Activated T-cell treated with anti-CD3 and anti-CD28 coated beads, Interleukin-2, amount 50 U/mL, for 1 hour (primary cell): ENCODE measurements at regions not wholly inside any gene's neighbourhood (a gene's known extent, or its start where the extent isn't known, plus 50 kb on each side); places are given as distances from the start of the nearest gene placed in this dataset.

Experiments used
- DNase-seq: peaks from one replicate; pipeline ENCODE4 v3.0.0-alpha.2; 2020

DNA sequence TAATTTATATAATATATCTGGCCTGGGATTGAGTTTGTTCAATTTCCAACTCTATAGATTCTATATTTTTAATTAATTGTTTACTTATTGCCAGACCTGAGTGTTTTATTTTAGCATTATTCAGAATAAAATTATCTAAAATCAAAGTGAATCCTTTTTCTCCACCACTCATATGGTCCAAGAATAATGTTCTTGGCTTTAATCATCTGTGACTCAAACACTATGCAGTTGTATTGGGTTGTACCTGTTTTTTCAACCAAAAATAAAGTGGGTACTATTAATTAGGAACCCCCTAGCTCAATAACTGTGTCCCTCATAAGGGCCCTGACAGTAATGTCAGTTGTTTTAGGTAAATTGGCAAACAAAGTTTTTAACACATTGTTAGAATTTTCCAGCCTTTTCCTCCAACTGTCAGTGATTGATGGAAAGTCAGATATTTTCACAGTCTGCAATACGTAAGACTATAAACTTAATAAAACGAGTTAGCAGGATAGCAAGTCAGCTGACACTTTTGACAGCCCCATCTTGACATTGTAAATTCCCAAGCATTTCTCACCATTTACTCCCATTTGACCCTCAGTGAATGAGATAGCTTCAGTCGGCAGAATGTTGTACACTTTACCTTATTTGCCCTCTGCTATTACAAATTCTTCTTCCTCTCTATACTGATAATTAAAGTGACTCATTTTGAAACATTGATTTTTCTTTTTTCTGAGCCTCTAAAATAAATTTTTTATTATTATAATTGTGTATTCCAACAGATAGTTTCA lies 587.4 kb downstream of the METTL4 start:
- DNase-seq: no peak

DNA sequence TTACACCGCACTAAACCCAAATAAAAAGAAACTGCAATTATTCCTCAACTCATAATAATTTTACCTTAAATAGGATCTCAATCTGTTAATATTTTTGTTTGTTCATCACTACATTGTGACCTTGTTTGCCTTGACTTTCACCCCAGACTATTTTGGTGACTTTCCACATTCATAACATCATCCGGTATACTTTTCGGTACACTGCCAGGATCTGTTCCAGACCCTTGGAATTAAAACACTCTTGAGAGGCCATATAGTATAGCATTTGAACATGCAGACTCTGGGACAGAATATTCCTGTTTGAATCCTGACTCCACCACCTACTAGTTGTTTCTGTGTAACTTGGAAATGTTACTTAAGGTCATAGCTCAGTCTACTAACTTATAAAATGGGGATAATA lies 577.4 kb downstream of the METTL4 start:
- no peak for DNase-seq

GRCh38 chr18:1994471-1994870 lies 576.8 kb downstream of the METTL4 start:
- no peak for DNase-seq

GRCh38 chr18:1995041-1995612 lies 576.2 kb downstream of the METTL4 start:
- DNase-seq: no peak

GRCh38 chr18:1998121-1998520 lies 573.2 kb downstream of the METTL4 start:
- DNase-seq: no peak

DNA sequence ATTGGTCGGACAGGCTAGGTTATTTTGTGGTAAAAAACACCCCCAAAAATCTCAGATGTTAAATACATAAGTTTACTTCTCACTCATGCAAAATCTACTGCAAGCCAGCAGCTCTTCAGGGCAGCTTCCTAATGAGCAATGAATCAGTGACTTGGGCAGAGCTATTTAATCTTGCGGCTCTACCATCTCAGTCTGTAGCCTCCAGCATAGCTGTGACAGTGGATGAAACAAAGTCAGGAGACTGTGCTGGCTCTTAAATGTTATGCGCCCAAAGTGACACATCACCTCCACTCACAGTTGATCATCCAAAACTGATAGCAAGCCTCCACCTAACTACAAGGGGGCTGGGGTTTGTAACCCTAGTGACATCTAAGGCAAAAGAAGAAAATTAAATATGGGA lies 571.9 kb downstream of the METTL4 start:
- no peak for DNase-seq

DNA sequence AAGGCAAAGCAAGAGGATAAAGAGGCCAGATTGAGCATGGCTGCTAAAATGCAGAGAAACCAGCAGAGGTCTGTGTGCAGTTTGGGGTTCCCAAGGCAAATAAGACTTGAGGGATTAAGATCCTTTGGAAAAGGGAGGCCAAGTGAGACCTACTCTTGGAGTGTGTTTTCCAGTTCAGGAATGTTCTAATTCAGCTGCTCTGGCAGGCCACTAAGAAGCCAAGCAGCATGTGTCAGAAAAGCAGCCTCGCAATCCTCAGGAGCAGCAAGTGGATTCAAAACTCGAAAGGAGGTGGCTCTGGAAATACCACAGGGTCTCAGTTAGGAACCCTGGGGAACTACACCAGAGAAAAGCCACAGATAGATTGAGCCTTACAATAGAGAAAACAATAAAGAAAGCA lies 569.2 kb downstream of the METTL4 start:
- no peak for DNase-seq

DNA sequence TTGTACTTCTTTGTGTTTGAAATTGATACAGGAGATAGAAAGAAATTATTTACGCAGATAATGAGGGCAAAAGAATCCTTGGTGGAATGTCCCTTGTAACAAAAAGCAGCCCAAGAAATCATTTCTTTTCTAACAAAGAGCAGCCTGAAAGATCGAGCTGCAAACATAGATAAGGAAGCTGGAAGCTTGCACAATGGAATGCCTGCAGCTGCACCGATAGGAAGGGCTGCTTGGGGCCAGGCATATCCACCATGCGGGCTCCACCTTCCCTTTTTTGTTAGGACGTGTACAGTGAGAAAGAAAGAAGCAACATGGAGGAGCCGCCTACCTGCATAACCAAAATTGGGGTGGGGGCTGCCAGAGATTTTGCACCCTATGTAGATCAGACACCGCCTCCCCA lies 568.7 kb downstream of the METTL4 start:
- no peak for DNase-seq

GRCh38 chr18:2009942-2010697 lies 561.2 kb downstream of the METTL4 start:
- DNase-seq: no peak

DNA sequence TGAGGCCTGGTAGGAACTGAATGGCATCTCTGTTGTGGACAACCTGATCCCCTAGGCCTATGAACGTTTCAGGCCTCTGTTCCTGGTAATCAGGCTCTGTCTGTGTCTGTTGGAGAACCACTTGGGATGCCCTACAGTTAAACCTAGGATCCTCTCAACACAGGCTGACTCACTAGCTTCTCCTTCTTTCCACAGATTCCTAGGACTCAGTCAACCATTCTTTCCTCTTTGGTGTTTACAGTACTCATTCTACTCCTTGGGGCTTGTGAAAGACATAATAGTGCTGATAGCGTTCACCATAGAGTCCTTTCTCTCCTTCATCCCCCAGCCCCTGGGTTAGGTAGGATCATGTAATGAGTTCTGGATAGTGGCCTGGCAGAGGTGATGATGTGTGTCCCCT lies 544.3 kb downstream of the METTL4 start:
- DNase-seq: no peak

DNA sequence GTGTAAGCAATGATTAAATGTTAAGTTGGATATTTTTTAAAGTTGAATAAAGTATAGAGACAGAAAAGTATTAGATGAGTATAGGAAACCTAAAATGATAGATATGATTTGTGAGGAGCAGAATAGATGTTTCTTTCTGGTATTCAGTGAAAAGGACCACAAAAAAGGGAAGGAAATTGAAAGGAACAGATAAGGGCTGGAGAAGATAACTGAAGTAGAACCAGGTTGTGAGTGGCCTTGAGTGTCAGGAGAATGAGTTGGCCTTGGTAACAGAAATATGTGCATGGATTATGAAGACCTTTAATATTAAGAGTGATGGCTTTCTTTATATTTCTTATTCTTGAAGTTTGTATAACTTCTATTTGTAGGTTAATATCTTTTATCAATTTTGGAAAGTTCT lies 543.5 kb downstream of the METTL4 start:
- no peak for DNase-seq

DNA sequence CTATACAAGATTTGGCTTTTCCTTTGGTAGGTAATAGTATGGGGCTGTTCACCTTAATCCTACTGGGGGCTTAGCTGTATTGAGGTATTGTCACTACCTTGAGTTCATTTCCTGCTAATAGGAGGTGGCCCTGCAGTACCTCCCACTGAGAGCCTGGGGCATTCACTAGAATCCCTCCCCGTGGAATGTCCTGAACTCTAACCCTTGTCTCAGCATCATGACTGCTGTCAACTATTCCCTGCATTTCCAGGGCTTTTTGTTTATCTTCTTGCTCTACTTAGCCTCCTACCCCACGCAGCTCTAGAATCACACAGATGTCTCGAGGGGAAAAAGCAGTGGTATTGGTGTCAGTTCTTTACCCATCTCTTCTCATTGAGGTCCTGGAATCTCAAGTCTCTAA lies 542.3 kb downstream of the METTL4 start:
- DNase-seq: no peak

GRCh38 chr18:2030647-2031046 lies 540.7 kb downstream of the METTL4 start:
- DNase-seq: no peak

DNA sequence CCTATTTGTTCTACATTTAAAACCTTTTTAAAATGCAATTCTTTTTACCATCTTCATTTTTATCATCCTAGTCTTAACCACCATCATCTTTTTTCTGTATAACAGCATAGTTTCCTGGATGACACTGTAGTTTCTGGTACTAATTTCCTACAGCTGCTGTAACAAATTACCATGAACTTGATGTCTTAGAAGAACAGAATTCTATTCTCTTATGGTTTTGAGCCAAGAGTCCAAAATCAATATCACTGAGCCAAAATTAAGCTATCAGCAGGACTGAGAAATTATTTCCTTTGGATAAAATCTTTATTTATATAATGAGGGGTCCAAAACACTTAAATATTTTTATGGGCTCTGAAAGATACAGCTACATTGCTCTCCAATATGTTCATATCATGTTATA lies 539.3 kb downstream of the METTL4 start:
- DNase-seq: no peak

- DNase-seq: no peak
Observed at GRCh38 chr18:2035056-2035455, 536.2 kb downstream of the METTL4 start.

DNA sequence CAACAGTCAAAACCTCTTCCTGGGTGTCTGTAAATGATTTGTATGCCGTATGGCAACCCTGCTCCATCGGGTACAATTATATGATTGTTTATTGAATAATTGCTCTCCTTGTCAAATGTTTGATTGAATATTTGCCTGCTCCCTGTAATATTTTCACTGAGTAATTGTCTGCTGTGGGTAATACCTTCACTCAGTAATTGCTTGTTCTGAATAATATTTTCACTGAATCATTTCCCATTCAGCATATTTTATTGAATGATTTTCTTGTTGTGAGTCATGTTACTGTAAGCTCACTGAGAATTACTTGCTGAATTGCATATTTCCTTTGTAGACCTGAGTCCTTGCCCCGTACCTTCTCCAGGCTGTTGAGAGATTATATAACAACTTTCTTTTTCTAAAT lies 535.2 kb downstream of the METTL4 start:
- DNase-seq: no peak

DNA sequence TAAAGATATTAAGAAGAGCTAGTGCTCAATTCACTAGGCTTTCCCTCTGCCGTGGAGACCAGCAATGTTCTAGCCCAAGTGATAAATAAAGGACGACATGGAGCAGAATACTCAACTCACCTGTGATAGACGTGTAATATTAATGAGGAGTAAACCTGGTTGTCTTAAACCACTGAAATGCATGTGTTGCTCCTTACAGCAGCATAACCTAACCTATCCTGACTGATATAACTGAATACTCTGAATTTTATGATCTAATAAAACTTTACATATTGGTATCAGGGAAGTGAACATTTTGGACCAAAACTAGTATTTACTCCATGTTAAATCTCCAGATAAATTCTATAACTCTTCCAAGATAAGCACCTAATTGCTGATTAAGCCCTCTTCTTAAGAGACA lies 531.0 kb downstream of the METTL4 start:
- DNase-seq: no peak

GRCh38 chr18:2049986-2050385 lies 521.3 kb downstream of the METTL4 start:
- DNase-seq: no peak

DNA sequence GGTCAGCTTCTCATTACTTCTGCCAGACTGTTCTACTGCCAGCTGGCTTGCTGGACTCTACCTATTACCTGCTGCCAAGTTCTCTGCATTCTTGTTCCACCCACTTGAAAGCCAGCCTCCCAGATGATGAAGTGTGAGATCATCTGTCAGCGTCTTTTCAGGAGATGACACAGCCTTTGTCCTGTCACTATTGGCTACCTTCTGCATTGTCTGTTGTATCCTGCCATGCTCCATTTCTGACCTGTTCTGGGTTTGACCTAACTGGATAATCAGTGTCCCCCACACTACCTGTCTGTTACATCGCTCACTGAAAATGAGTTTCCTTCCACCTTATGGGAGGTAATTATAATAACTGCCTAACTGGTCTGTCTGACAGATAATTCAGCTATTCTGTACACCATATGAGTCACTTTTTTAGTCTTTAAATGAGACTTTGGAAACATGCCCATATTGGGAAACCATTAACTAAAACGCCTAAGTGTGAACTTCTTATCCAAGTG lies 520.6 kb downstream of the METTL4 start:
- no peak for DNase-seq

DNA sequence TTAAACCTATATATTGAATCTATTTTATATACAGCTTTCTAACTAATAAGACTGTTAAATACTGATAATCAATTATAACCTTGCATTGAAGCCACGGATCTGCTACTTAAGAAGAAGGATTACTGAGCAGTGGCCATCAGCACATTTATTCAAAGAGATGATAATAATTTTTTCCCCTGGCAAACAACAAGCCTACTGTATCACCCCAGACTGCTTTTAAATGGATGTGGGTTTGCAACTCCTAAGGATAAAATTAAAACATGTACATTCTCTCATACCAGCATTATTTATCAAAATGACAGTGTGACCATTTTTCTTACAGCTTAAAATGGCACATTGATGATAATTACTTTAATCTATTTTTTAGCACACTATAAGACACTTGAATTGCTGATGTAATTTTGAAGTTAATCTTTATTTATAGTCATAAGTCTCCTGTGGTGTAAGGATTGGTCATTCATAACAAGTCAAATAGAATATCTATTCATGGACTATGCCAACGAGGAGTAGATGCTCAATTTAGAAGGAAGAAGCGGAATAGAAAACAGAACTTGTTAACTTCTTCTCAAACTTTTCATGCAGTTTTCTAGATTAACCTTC lies 517.7 kb downstream of the METTL4 start:
- no peak for DNase-seq

GRCh38 chr18:2059336-2059735 lies 512.0 kb downstream of the METTL4 start:
- no peak for DNase-seq

DNA sequence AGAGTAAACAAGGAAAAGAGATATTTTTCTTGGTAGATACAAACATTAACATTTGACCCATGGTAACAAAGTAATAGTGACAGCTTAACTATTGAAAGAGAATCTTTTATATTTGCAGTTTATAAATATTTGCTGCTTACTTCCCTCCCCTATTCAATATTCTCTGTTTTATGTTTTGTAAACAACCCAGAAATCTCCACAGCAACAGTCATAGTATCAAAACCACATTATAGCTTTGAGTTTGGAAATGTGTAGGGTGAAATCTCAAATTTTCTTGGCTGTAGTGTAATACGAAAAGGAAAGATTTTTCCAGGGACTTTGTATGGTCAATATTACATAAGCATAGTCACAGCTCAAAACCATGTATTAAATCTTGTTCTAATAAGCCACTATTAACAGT lies 511.2 kb downstream of the METTL4 start:
- no peak for DNase-seq

DNA sequence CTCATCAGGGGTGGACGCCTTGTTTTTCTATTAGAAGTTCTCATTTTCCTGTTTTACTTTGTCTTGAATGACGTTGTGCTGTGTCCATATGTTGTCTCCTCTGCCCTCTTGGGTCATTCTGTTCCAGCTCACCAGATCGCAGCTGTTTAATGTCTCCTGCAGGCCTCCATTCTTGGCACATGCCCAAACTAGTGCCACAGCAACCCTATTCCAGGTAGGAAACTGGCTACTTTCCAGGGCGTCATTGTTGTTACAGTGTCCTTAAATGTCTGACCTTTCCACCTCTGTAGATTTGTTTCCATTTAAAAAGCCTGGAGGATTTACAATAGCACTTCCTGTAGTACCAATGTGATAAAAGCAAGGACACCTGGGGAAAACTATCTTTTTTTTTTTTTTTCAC lies 500.7 kb downstream of the METTL4 start:
- no peak for DNase-seq

DNA sequence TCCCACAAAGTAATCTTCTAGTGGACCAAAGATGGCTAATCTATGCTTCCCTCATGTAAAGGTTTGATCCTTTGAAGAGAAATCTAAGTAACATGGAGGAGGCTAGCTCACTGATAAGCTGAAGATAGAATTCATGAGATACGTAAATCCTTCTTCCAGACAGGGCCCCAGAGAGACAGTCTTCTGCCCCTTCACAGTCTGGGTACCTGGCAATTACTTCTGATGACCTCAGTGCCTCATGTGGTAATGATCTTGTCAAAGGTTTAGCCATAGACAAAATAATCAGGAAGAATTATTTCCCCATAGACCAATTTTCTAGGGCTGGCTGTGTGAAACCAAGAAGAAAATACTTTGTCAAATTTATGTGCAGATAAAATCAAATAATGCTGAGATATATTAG lies 495.8 kb downstream of the METTL4 start:
- no peak for DNase-seq
